ENCODE measurements at regions not wholly inside any gene's neighbourhood (a gene's known extent, or its start where the extent isn't known, plus 50 kb on each side); places are given as distances from the start of the nearest gene placed in this dataset.

GRCh38 chr16:31767267-31767666 lies 106.3 kb upstream of the ZNF267 start:
- no peak for TF ChIP-seq JUNB (IDR thresholded peaks at IDR 0.05; ENCODE audit: unreplicated experiment)
- TF ChIP-seq POLR2AphosphoS5 (IDR thresholded peaks at IDR 0.05; ENCODE audit: low read depth) = no peak
